ENCODE measurements at regions not wholly inside any gene's neighbourhood (a gene's known extent, or its start where the extent isn't known, plus 50 kb on each side); places are given as distances from the start of the nearest gene placed in this dataset.
A peak's percentile ranks its signal among the peaks of the same experiment; 100 is the strongest.
"Not testable (repeated sequence)": the region's sequence is repeated elsewhere in the genome, so short reads cannot be mapped to it uniquely, and the experiment has no call there.

- Histone ChIP-seq H3K27ac (ENCODE audit: low read depth in 1 of 3, low read length in 2 of 3) (no peak overlapping the region), H3K36me3 (ENCODE audit: control insufficient read depth in 3 of 3, insufficient read depth in 2 of 3, low read depth in 1 of 3, low read length in 3 of 3) (no peaks in the 10 kb centered on the region), H3K27me3 (ENCODE audit: control insufficient read depth in 3 of 3, insufficient read depth in 3 of 3, low read length in 3 of 3) (no peaks in the 10 kb centered on the region), H3K9me3 (ENCODE audit: control insufficient read depth in 2 of 2, insufficient read depth in 1 of 2, low read depth in 1 of 2, low read length in 1 of 2) (no peaks in the 10 kb centered on the region), H3K4me3 (ENCODE audit: low read depth in 1 of 3, low read length in 3 of 3) (no peak overlapping the region), H3K4me1 (ENCODE audit: control insufficient read depth in 3 of 3, insufficient read depth in 2 of 3, low read depth in 1 of 3, low read length in 2 of 3) (peaks cover 0 to 10% (median 0%) of the 10 kb centered on the region in 3 donors)
- 64 to 82% (median 64%) methylated on average over 3 of the region's 3 CpGs for WGBS, 3 donors
- no peak for FAIRE-seq
- DNase-seq: no peak
These were observed 50.9 kb upstream of the HSPB3 start for GRCh38 chr5:54404568-54404967.

GRCh38 chr5:54403885-54404416, 51.5 kb upstream of the HSPB3 start:
- H3K27ac ChIP-seq (ENCODE audit: low read depth in 1 of 3, low read length in 2 of 3): no peak overlapping the region
- no peak overlapping the region for H3K4me3 ChIP-seq (ENCODE audit: low read depth in 1 of 3, low read length in 3 of 3)
- no peaks in the 10 kb centered on the region for H3K36me3 ChIP-seq (ENCODE audit: control insufficient read depth in 3 of 3, insufficient read depth in 2 of 3, low read depth in 1 of 3, low read length in 3 of 3)
- WGBS, 3 donors: 81 to 88% (median 83%) methylated on average over 4 of the region's 4 CpGs
- H3K9me3 ChIP-seq (ENCODE audit: control insufficient read depth in 2 of 2, insufficient read depth in 1 of 2, low read depth in 1 of 2, low read length in 1 of 2): no peaks in the 10 kb centered on the region
- DNase-seq (no peak), FAIRE-seq (no peak)
- peaks cover 0 to 10% (median 0%) of the 10 kb centered on the region in 3 donors for H3K4me1 ChIP-seq (ENCODE audit: control insufficient read depth in 3 of 3, insufficient read depth in 2 of 3, low read depth in 1 of 3, low read length in 2 of 3)
- H3K27me3 ChIP-seq (ENCODE audit: control insufficient read depth in 3 of 3, insufficient read depth in 3 of 3, low read length in 3 of 3): no peaks in the 10 kb centered on the region

- H3K36me3 ChIP-seq (ENCODE audit: control insufficient read depth in 3 of 3, insufficient read depth in 2 of 3, low read depth in 1 of 3, low read length in 3 of 3): no peaks in the 10 kb centered on the region
- 83 to 88% (median 86%) methylated on average over 2 of the region's 2 CpGs for WGBS, 3 donors
- H3K27me3 ChIP-seq (ENCODE audit: control insufficient read depth in 3 of 3, insufficient read depth in 3 of 3, low read length in 3 of 3): no peaks in the 10 kb centered on the region
- H3K9me3 ChIP-seq (ENCODE audit: control insufficient read depth in 2 of 2, insufficient read depth in 1 of 2, low read depth in 1 of 2, low read length in 1 of 2): no peaks in the 10 kb centered on the region
- no peak overlapping the region for H3K27ac ChIP-seq (ENCODE audit: low read depth in 1 of 3, low read length in 2 of 3)
- peaks cover 0 to 10% (median 0%) of the 10 kb centered on the region in 3 donors for H3K4me1 ChIP-seq (ENCODE audit: control insufficient read depth in 3 of 3, insufficient read depth in 2 of 3, low read depth in 1 of 3, low read length in 2 of 3)
- H3K4me3 ChIP-seq (ENCODE audit: low read depth in 1 of 3, low read length in 3 of 3): no peak overlapping the region
- no peak for DNase-seq
- no peak for FAIRE-seq
These were observed 52.4 kb upstream of the HSPB3 start for GRCh38 chr5:54403121-54403520.

- H3K4me3 ChIP-seq (ENCODE audit: low read depth in 1 of 3, low read length in 3 of 3): no peak overlapping the region
- no peak for FAIRE-seq
- WGBS, 3 donors: 39 to 42% (median 42%) methylated on average over 2 of the region's 2 CpGs
These were observed 54.0 kb upstream of the HSPB3 start for GRCh38 chr5:54401515-54401914.

GRCh38 chr5:54398191-54398590, 57.3 kb upstream of the HSPB3 start:
- no peak overlapping the region for H3K4me3 ChIP-seq (ENCODE audit: low read depth in 1 of 3, low read length in 3 of 3)
- no peaks in the 10 kb centered on the region for H3K9me3 ChIP-seq (ENCODE audit: control insufficient read depth in 2 of 2, insufficient read depth in 1 of 2, low read depth in 1 of 2, low read length in 1 of 2)
- 86 to 97% (median 97%) methylated on average over 1 of the region's 1 CpG for WGBS, 3 donors
- H3K36me3 ChIP-seq (ENCODE audit: control insufficient read depth in 3 of 3, insufficient read depth in 2 of 3, low read depth in 1 of 3, low read length in 3 of 3): no peaks in the 10 kb centered on the region
- no peak for DNase-seq
- H3K27ac ChIP-seq (ENCODE audit: low read depth in 1 of 3, low read length in 2 of 3): no peak overlapping the region
- peaks cover 0 to 10% (median 0%) of the 10 kb centered on the region in 3 donors for H3K4me1 ChIP-seq (ENCODE audit: control insufficient read depth in 3 of 3, insufficient read depth in 2 of 3, low read depth in 1 of 3, low read length in 2 of 3)
- H3K27me3 ChIP-seq (ENCODE audit: control insufficient read depth in 3 of 3, insufficient read depth in 3 of 3, low read length in 3 of 3): no peaks in the 10 kb centered on the region
- no peak for FAIRE-seq

More at GRCh38 chr5:54401515-54401914, 54.0 kb upstream of the HSPB3 start:
- Histone ChIP-seq H3K27ac (ENCODE audit: low read depth in 1 of 3, low read length in 2 of 3) (no peak overlapping the region), H3K4me1 (ENCODE audit: control insufficient read depth in 3 of 3, insufficient read depth in 2 of 3, low read depth in 1 of 3, low read length in 2 of 3) (peaks cover 0 to 10% (median 0%) of the 10 kb centered on the region in 3 donors), H3K36me3 (ENCODE audit: control insufficient read depth in 3 of 3, insufficient read depth in 2 of 3, low read depth in 1 of 3, low read length in 3 of 3) (no peaks in the 10 kb centered on the region), H3K27me3 (ENCODE audit: control insufficient read depth in 3 of 3, insufficient read depth in 3 of 3, low read length in 3 of 3) (no peaks in the 10 kb centered on the region), H3K9me3 (ENCODE audit: control insufficient read depth in 2 of 2, insufficient read depth in 1 of 2, low read depth in 1 of 2, low read length in 1 of 2) (no peaks in the 10 kb centered on the region)
- no peak for DNase-seq

GRCh38 chr5:54397420-54397819, 58.1 kb upstream of the HSPB3 start:
- FAIRE-seq: no peak
- peaks cover 0 to 10% (median 0%) of the 10 kb centered on the region in 3 donors for H3K4me1 ChIP-seq (ENCODE audit: control insufficient read depth in 3 of 3, insufficient read depth in 2 of 3, low read depth in 1 of 3, low read length in 2 of 3)
- H3K4me3 ChIP-seq (ENCODE audit: low read depth in 1 of 3, low read length in 3 of 3): no peak overlapping the region
- H3K27me3 ChIP-seq (ENCODE audit: control insufficient read depth in 3 of 3, insufficient read depth in 3 of 3, low read length in 3 of 3): no peaks in the 10 kb centered on the region
- no peaks in the 10 kb centered on the region for H3K36me3 ChIP-seq (ENCODE audit: control insufficient read depth in 3 of 3, insufficient read depth in 2 of 3, low read depth in 1 of 3, low read length in 3 of 3)
- DNase-seq: no peak
- 93 to 97% (median 94%) methylated on average over 1 of the region's 1 CpG for WGBS, 3 donors
- no peaks in the 10 kb centered on the region for H3K9me3 ChIP-seq (ENCODE audit: control insufficient read depth in 2 of 2, insufficient read depth in 1 of 2, low read depth in 1 of 2, low read length in 1 of 2)
- no peak overlapping the region for H3K27ac ChIP-seq (ENCODE audit: low read depth in 1 of 3, low read length in 2 of 3)

- FAIRE-seq; H3K36me3 ChIP-seq (ENCODE audit: control insufficient read depth in 3 of 3, insufficient read depth in 2 of 3, low read depth in 1 of 3, low read length in 3 of 3); H3K27me3 ChIP-seq (ENCODE audit: control insufficient read depth in 3 of 3, insufficient read depth in 3 of 3, low read length in 3 of 3); H3K27ac ChIP-seq (ENCODE audit: low read depth in 1 of 3, low read length in 2 of 3); H3K9me3 ChIP-seq (ENCODE audit: control insufficient read depth in 2 of 2, insufficient read depth in 1 of 2, low read depth in 1 of 2, low read length in 1 of 2); H3K4me1 ChIP-seq (ENCODE audit: control insufficient read depth in 3 of 3, insufficient read depth in 2 of 3, low read depth in 1 of 3, low read length in 2 of 3); DNase-seq; H3K4me3 ChIP-seq (ENCODE audit: low read depth in 1 of 3, low read length in 3 of 3): not testable (repeated sequence)
- WGBS, 3 donors: 85 to 96% (median 96%) methylated on average over 1 of the region's 1 CpG
These were observed 62.5 kb upstream of the HSPB3 start for GRCh38 chr5:54393007-54393406.

- no peak overlapping the region for H3K4me3 ChIP-seq (ENCODE audit: low read depth in 1 of 3, low read length in 3 of 3)
- DNase-seq: no peak
- no peak for FAIRE-seq
- H3K9me3 ChIP-seq (ENCODE audit: control insufficient read depth in 2 of 2, insufficient read depth in 1 of 2, low read depth in 1 of 2, low read length in 1 of 2): no peaks in the 10 kb centered on the region
- no peak overlapping the region for H3K27ac ChIP-seq (ENCODE audit: low read depth in 1 of 3, low read length in 2 of 3)
- no peaks in the 10 kb centered on the region for H3K27me3 ChIP-seq (ENCODE audit: control insufficient read depth in 3 of 3, insufficient read depth in 3 of 3, low read length in 3 of 3)
- peaks cover 0 to 17% (median 0%) of the 10 kb centered on the region in 3 donors for H3K4me1 ChIP-seq (ENCODE audit: control insufficient read depth in 3 of 3, insufficient read depth in 2 of 3, low read depth in 1 of 3, low read length in 2 of 3)
- WGBS, 3 donors: 81 to 87% (median 86%) methylated on average over 5 of the region's 5 CpGs
- no peaks in the 10 kb centered on the region for H3K36me3 ChIP-seq (ENCODE audit: control insufficient read depth in 3 of 3, insufficient read depth in 2 of 3, low read depth in 1 of 3, low read length in 3 of 3)
These were observed 64.9 kb upstream of the HSPB3 start for GRCh38 chr5:54390539-54391031.

- FAIRE-seq (no peak), DNase-seq (peak; percentile 44 to 68)
- no peaks in the 10 kb centered on the region for H3K36me3 ChIP-seq (ENCODE audit: control insufficient read depth in 3 of 3, insufficient read depth in 2 of 3, low read depth in 1 of 3, low read length in 3 of 3)
- H3K27ac ChIP-seq (ENCODE audit: low read depth in 1 of 3, low read length in 2 of 3): no peak overlapping the region
- no peaks in the 10 kb centered on the region for H3K9me3 ChIP-seq (ENCODE audit: control insufficient read depth in 2 of 2, insufficient read depth in 1 of 2, low read depth in 1 of 2, low read length in 1 of 2)
- peaks cover 0 to 22% (median 0%) of the 10 kb centered on the region in 3 donors for H3K4me1 ChIP-seq (ENCODE audit: control insufficient read depth in 3 of 3, insufficient read depth in 2 of 3, low read depth in 1 of 3, low read length in 2 of 3)
- no peak overlapping the region for H3K4me3 ChIP-seq (ENCODE audit: low read depth in 1 of 3, low read length in 3 of 3)
- H3K27me3 ChIP-seq (ENCODE audit: control insufficient read depth in 3 of 3, insufficient read depth in 3 of 3, low read length in 3 of 3): no peaks in the 10 kb centered on the region
These were observed 65.5 kb upstream of the HSPB3 start for GRCh38 chr5:54390015-54390414.

All from small intestine (tissue), 7 donors.